Brain pericyte (primary cell): ENCODE measurements at regions not wholly inside any gene's neighbourhood (a gene's known extent, or its start where the extent isn't known, plus 50 kb on each side); places are given as distances from the start of the nearest gene placed in this dataset.

Experiments used
- DNase-seq: peaks from one replicate; pipeline ENCODE4 v3.0.0-alpha.2; 2012; ENCODE audit warnings: low read depth, low spot score

DNA sequence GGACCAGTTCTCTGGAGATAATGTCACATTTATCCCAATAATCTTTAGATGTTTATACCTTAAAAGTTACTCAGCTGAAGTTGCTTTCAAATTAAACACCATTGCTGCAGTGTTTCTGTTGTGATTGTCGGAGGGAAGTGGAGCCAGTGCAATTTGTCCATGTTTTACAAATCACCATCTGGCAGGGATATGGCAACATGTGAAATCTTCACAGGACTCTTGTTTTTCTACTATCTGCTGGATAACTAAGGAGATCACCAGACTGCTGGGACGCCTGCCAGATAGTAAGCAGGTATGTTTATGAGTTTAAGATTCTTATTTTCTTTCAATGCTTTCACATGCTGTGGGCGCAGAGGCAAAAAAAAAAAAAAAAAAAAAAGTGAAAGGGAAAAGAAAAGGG is 100.3 kb upstream of the SOX5 start:
- peak; percentile 59 for DNase-seq

DNA sequence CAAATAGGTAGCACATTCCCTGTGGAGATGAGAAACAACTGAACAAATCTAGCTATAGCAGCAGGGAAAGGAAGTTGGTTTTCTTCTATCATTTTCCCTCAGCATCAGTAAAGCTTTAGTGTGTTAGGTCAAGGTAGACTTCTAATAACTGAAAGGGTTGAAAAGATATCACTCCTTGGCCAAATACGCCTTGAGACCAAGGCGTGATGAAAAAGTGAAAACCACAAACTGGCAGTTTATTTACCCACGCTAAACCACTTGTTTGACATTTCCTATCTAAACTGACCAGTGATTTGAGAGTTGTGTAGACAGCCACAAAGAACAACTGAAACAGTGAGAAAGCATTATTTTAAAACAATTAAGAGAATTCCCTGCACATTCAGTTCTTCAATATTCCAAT is 99.6 kb upstream of the SOX5 start:
- DNase-seq = no peak

DNA sequence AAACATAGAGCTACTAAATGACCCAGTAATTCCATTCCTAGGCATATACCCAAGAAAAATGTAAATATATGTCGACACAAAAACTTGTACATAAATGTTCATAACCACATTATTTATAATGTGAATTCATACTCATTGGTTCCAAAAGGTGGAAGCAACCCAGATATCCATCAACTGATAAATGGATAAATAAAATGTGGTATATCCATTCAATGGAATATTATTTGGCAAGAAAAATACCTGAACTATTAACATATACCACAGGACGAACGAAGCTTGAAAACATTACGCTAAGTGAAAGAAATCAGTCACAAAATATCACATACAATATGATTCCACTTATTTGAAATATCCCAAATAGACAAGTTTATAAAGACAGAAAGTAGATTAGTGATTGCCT is 99.0 kb upstream of the SOX5 start:
- no peak for DNase-seq

DNA sequence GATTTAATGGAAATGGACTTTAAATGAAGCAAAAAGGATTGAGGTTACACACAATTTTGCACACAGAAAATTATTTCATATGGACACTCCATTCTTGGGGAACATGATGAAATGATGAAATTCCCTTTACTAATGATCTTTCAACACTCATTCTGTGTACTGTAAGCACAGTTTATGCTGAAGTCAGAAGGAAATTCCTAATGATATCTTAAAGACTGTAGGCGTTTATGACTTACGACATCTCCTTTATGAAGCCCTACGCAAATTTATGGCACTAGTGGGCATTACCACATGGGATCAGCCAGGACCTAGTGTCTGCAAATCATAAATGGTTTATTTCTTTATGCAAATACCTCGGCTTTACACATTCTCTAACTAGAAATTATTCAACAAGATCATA is 97.9 kb upstream of the SOX5 start:
- DNase-seq = no peak

DNA sequence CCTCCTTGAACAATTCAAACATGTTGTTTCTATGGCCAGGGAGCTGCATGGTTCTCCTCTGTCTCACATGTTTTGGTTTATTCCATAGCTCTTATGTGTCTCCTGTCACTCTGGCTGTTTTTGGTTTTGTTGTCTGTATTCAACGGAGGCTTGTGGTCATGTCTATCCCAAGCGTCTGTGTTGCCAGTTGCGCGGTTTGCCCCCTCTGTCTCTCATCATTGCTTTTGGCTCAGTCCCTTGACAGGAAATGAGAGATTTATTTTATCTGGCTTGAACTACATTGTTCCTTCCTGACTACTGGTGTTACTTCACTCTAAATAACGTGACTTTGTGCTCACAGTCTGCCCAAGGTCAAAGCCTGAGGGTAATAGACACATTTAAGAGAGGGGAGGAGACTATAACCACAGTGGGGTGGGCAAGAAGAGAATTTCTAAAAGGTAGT is 96.4 kb upstream of the SOX5 start:
- DNase-seq = peak; percentile 88

DNA sequence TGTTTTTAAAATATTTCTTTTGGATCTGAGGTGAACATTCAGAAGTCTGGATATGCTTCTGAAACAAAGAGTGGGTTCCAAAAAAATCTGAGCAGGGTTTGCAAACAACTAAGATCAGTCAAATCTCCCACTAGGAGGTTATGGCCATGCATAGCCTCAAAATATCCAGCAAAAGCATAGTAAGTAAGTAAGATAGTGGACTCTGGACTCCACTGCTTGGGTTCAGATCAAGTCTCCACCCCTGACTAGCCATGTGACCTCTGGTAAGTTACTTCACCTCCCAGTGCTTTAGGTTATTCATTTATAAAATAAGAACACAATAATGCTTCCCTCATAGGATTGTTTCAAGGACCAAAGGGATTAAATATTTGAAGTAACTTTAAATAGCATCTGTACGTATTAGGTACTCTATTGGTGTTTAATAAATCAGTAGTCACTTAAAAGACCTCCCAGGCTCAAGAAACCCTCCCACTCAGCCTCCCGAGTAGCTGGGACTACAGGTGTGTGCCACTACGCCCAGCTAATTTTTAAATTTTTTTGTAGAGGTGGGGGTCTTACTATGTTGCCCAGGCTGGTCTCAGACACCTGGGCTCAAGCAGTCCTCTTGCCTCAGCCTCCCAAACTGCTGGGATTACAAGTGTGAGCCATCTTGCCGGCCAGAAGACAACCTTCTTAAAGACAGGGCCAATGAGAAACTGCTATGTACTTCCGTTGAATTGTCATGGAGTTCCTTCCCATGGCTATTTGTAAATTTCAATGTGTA is 95.7 kb upstream of the SOX5 start:
- no peak for DNase-seq

DNA sequence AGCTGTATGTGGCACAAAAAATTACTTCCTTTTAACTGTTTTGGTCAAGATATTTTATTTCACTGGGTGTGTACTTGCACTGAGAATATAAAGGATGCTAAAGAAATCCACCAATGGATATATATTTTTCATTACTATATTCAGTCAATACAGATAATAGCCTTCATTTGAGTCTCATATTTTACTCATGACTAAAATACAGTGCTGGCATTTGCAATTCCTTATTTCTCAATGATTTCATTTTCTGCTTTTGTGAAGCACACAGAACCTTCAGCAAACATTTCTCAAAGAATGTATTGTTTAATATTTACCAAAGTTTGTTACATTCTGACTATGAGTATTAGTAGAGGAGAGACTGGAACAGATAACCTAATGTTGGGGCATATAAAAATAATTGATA is 93.2 kb upstream of the SOX5 start:
- no peak for DNase-seq

DNA sequence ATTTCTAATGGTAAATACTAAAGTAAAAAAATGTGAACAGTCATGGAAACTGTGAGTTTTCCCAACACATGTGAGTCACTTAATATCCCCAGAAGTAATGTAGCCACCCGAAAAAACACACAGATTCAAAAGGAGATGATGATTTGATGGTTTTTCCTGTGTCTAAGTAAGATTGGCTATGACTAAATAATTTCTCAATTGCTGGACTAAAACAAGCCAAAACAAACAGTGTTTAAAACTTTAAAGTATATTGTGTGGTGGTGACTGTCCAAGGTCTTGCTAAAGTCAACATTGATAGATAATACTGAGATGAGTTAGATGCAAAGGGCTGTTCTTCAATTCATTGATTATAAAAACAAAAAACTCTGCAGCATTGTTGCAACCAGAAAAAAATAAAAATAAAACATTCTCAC is 89.6 kb upstream of the SOX5 start:
- DNase-seq = peak; percentile 76

DNA sequence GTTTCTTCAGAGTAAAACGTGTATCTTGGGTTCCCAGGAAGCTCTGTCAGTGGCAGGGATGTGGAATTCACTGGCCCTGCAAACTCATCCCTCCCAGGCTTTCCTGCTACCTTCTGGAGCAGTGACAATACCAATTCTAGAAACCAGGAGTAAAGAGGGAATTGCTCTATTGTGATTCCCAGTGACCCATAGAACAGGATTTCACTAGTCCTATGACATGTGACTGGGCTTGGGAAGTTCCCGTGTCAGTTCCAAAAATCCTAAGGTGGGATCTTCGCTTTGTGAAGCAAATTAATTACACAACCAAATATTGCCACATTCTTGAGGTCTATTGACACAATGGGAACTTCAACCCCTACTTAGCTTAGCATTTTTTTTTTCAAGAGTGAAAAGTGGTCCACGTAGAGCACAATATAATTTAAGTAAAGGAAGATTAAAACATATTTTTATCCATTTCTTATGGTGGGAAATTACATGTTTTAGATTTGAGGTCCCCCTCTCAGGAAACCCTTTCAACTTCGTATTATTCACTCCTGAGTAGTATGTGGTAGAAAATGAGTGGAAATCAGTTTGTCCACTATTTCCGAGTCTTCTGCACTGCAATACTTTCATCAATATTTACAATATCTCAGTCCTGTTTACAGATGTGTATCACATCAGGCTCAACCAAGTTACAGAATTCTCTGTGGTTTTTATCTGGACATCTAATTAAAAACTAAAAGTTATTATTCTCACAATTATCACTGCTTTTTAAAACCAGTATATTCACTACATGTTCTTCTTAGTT is 88.9 kb upstream of the SOX5 start:
- no peak for DNase-seq

DNA sequence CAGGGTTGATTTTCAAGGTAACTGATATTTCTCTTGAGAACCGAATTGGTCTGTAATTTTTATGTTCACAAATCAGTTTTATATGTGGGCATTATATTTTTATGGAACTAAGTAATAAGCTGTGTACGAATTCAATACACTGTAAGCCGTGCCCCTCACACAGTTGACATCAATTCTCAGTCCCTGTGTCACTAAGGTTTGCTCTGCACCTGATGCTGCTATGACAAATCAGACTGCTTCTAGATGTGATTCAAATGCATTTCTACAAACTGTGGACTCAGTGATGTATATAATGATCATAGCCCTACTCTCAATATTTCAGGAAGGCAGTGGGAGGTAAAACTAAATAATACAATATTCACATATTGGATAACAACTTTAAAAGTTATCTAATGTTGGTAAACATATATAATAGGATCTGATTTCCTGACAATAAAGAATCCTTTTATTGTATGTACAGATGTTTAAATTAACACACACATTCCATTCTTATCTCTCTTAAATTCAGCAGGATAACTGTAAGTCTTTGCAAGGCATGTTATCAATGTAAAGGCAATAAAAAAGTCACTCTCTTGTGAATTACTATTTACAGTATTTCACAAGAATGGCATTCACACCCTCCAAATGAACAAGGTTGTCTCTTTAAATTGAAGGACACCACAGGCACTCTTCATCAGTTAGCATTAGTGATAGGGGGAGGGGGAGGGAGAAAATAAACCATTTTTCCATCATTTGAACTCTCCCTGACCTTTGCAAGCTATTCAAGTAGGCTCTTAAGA is 87.2 kb upstream of the SOX5 start:
- DNase-seq = no peak

DNA sequence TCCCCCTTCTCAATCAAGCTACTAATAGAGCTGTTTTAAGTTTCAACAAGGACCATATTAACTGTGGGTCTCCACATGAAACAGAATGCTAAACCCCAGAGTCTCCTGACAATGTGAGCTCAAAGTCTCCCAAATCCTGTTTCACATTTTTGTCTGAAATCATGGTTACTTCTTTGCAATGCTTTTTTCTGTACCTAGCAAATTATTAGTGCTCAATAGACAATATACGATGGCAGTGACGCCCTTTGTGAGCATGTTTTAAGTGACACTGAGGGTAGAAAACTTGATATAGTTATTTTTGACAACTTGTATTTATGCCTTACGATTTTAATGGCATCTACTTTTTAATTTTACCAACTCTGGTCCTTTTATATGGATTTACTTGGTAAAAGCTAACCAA is 85.4 kb upstream of the SOX5 start:
- DNase-seq = no peak

DNA sequence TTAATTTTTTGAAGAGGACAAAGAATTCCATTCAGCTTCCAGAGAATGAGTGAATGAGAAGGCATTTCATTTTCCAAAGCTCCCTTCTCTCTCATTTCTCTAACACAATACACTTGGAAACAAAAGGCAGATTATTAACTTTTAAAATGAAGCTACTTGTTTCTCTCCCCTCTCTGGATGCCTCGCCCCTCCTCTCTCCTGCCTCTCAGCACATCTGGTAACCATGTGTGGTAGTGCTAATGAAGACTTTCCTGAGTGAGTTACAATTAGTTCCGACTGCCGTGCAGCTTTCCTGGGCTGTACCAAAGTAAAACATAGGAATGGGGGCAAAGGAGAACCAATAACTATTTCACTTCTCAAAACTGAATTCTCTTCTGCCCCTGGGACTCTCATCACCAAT is 84.7 kb upstream of the SOX5 start:
- DNase-seq = no peak

DNA sequence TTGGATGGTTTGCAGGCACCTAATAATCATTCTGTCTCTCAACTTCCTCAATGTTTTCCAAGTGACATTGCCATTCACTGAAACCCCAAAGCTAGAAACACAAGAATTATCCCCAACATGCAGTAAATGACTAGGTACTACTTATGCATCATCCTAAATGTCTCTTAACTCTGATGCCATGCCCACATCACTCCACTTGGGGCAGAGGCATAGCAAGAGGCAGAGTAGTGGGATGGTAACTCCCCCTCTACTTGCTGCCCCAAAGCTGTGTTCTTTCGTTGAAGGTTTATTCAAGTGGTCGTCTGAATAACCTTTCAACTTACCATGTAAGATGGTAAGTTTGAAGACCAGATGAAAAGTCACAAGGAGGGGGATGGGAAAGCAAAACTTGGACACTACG is 77.9 kb upstream of the SOX5 start:
- no peak for DNase-seq

DNA sequence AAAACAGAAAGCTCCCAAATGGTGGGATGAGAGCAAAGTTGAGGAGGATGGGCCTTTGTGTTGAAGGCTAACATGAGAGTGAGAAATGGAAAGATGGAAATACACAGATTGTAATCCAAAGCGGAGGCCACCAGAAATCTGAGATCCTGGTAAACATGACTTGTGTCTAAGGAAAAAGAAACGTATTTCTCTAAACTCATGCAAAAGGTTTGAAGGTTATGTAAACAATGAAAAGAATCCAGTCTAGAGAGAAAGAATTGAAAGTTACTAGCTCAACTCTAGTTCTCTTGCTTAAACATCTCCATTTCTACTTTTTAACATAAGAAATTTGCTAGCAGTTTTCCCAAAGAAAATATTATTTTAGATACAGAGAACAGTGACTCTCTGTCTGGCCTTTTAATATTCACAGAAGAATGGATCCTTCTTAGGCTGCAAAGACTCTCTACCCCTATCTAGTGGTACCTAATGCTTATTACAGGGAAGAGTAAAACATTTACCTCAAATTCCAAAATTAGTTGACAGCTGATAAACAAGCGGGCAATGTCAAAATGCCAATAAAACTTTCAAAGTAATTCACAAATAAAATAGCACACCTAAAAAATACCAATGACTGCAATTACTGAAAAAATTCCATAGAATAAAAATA is 75.8 kb upstream of the SOX5 start:
- DNase-seq = no peak

DNA sequence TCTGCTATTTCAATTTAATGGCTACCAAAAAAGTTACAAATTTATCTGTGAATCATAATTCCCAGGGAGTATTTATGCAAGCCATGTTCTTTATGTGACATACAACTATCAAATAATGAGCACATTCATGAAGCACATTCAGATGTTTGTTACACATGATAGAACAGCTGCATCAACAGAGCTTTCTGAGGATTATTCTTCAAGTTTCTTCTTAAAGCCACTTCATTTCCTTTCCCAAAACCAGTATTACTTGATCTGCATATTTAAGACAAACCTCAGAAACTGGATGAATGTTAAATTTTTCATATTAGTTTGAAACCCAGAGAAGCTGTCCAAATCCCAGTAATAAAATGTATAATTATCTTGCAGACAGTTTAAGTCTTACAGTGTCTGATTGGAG is 73.6 kb upstream of the SOX5 start:
- no peak for DNase-seq

DNA sequence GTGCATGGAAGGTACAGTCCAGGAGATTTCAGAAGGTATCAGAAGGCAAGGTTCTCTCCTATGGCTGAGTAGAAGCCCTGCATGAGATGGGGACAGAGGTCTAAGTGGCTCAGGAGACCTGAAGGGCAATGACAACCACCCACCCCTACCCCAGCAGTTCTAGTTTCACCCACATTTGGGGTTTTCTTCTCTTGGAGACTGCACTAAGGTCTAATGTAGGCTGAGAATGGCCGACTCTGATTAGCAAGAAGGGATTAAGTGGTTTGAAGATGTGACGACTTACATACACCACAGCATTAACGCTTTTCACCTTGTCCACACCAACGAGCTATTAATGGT is 71.7 kb upstream of the SOX5 start:
- no peak for DNase-seq

DNA sequence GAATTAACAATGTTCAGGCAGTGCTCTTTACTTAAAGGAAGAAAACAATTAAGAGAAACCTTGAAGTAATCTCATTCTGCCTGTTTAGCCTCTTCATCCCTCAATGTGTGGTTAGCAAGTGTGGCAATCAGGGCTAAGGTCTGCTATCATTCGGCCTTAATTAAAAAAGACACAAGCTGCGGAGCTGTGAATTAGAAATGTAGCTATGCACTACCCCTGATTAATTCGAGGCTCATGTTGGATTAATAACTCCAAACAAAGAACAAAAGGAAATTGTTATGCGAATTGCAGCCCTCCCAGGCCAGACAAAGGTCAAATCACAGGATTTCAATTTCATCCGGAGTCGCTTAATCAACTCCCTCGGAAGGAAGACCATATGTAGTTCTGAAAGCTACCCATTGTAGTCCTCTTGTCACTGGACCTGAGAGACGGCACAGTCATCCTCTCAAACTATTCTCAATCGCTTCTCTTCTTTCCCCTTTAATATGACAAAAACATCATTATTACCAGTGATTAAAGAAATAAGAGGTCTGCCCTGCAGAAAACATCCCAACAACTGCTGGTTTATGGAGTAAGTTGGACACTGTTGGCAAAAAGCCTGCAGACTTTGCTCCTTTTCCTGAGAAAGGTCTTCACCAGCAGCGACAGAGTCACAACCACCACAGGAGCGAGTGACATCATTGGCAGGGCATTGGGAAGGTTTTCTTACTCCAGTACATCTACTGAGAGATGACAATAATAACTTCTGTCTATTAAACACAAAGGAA is 71.1 kb upstream of the SOX5 start:
- no peak for DNase-seq

DNA sequence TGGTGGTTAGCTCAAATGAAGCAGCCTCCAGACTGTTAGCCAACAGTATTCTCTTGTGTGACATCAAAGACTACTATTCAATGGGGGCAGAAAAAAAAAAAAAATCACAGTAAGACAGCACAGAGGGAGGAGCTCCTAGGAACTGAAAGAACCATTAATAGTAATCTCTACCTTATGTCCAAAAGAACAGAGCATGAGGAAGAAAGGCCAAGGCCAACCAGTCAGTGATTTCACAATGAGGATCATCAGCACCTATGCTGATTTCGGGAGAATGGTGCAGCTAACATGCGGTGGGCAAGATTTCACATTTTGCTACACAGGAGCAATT is 66.3 kb upstream of the SOX5 start:
- DNase-seq = no peak

DNA sequence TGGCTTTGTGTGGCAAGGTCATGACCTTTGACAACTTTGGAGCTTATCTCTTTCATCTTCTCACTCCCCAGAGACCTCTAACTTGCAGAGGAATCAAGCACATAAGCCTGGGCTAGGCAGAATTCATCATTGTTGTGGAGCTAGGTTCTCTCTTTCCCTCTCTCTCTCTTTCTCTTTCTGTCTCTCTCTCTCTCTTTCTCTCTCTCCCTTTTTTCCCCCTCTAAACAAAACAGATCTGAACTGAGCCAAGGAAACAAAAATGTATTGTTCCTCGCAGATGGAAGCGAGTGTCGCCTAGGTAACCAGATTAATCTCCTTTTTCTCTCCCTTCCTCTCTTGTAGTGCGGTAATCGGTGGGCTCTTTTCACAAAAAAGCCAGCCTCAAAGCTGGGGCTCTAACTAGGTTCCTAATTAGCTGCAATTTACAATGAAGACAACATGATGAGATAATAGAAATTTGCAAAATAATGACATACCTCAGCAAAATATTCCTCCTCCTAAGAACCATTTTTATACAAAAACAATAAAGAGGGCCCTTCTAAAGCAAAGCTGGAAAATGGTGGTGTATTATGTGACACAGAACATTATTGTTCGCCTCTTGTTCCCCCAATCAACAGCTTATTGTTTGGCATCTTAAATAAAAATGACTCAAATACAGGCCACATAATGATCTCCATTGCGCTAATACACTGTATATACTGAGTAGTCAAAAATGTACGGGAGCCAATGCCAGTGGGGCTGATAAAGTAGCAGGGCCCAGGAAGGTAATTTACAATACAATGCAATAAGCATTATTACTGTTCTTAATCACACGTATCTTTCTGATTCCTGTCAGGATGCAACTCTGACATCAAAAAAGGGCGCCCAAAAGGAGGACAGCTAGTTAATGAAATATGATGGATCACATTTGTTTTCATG is 65.7 kb upstream of the SOX5 start:
- no peak for DNase-seq

DNA sequence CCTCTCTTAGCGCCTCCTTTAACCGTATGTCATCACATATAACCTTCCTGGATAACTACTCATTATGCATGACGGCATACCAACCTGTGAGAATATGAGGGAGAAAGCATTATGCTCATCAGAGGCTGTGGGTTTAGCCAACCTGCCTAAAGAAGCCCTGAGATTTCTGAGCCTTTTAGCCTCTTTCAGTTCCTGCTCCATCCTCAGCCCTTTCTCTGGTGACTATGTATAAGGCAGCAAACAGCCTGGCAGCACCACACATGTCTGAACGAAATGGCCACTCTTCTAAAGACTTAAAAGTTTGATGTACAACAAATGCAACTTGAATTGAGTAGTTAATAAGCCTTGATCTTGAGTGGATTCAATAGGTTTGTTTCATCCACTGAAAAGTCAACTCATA is 64.8 kb upstream of the SOX5 start:
- DNase-seq = no peak
